Activated T-helper 2 cell treated with anti-CD3 and anti-CD28 coated beads, Interferon-gamma antibody, Interleukin-2, Interleukin-4, amounts not matched to agents 10 μg/mL and 5 μg/mL and 100 μg/mL, durations not matched to agents 14 hours and 24 hours and 36 hours (primary cell): ENCODE measurements at regions not wholly inside any gene's neighbourhood (a gene's known extent, or its start where the extent isn't known, plus 50 kb on each side); places are given as distances from the start of the nearest gene placed in this dataset.

Source experiments
- DNase-seq: peaks from one replicate; pipeline ENCODE4 v3.0.0; 2021; ENCODE audit warnings: low spot score
- H3K27ac Mint-ChIP-seq: one replicate; pipeline ENCODE4 v1.8.0; 2021; ENCODE audit warnings: mixed read lengths
- H3K27me3 Mint-ChIP-seq: one replicate; pipeline ENCODE4 v1.8.0; 2021; ENCODE audit warnings: low read depth, mixed read lengths
- H3K36me3 Mint-ChIP-seq: one replicate; pipeline ENCODE4 v1.8.0; 2021; ENCODE audit warnings: low read depth, mixed read lengths
- H3K4me1 Mint-ChIP-seq: one replicate; pipeline ENCODE4 v1.8.0; 2021; ENCODE audit warnings: low read depth, mixed read lengths
- H3K4me3 Mint-ChIP-seq: one replicate; pipeline ENCODE4 v1.8.0; 2021; ENCODE audit warnings: low read depth, mild to moderate bottlenecking, moderate library complexity, mixed read lengths
- H3K9me3 Mint-ChIP-seq: one replicate; pipeline ENCODE4 v1.8.0; 2021; ENCODE audit warnings: mixed read lengths
- intact Hi-C: fragments of 100-400 bp; cut with micrococcal nuclease; formaldehyde crosslinking; loops from one replicate; pipeline ENCODE4 v1.15.1; 2023

- no peak overlapping the region for H3K27ac Mint-ChIP-seq
- no peak overlapping the region for H3K4me3 Mint-ChIP-seq
- DNase-seq, result no peak
- H3K27me3 Mint-ChIP-seq, result no peaks in the 10 kb centered on the region
- H3K9me3 Mint-ChIP-seq, result no peaks in the 10 kb centered on the region
- no peaks in the 10 kb centered on the region for H3K36me3 Mint-ChIP-seq
- intact Hi-C loops, result no loop called here
- no peaks in the 10 kb centered on the region for H3K4me1 Mint-ChIP-seq
Observed at GRCh38 chr1:232403017-232403714, 226.8 kb downstream of the SIPA1L2 start.

- no peak for DNase-seq
- Mint-ChIP-seq H3K27me3 (no peaks in the 10 kb centered on the region), H3K9me3 (no peaks in the 10 kb centered on the region), H3K27ac (no peak overlapping the region), H3K4me1 (no peaks in the 10 kb centered on the region), H3K36me3 (no peaks in the 10 kb centered on the region), H3K4me3 (no peak overlapping the region)
- intact Hi-C loops, result no loop called here
Observed at GRCh38 chr1:232398823-232399222, 231.1 kb downstream of the SIPA1L2 start.

- intact Hi-C loops, result no loop called here
Observed at GRCh38 chr1:232393444-232394146, 236.3 kb downstream of the SIPA1L2 start.

GRCh38 chr1:232393010-232393409, 236.9 kb downstream of the SIPA1L2 start:
- H3K4me3 Mint-ChIP-seq, result no peak overlapping the region
- no peaks in the 10 kb centered on the region for H3K4me1 Mint-ChIP-seq
- no peak overlapping the region for H3K27ac Mint-ChIP-seq
- H3K27me3 Mint-ChIP-seq, result peaks cover 2% of the 10 kb centered on the region
- no peaks in the 10 kb centered on the region for H3K36me3 Mint-ChIP-seq
- no peaks in the 10 kb centered on the region for H3K9me3 Mint-ChIP-seq
- intact Hi-C loops, result no loop called here
- DNase-seq, result no peak

More at GRCh38 chr1:232393444-232394146, 236.3 kb downstream of the SIPA1L2 start:
- peaks cover 2% of the 10 kb centered on the region for H3K27me3 Mint-ChIP-seq
- no peaks in the 10 kb centered on the region for H3K9me3 Mint-ChIP-seq
- no peaks in the 10 kb centered on the region for H3K36me3 Mint-ChIP-seq
- DNase-seq, result no peak
- no peak overlapping the region for H3K27ac Mint-ChIP-seq
- no peaks in the 10 kb centered on the region for H3K4me1 Mint-ChIP-seq
- H3K4me3 Mint-ChIP-seq, result no peak overlapping the region

- peaks cover 2% of the 10 kb centered on the region for H3K27me3 Mint-ChIP-seq
- no peaks in the 10 kb centered on the region for H3K4me1 Mint-ChIP-seq
- no peak overlapping the region for H3K4me3 Mint-ChIP-seq
- H3K9me3 Mint-ChIP-seq, result no peaks in the 10 kb centered on the region
- no peaks in the 10 kb centered on the region for H3K36me3 Mint-ChIP-seq
- no peak for DNase-seq
- no peak overlapping the region for H3K27ac Mint-ChIP-seq
- intact Hi-C loops, result no loop called here
Observed at GRCh38 chr1:232390590-232390989, 239.3 kb downstream of the SIPA1L2 start.

- Mint-ChIP-seq H3K4me3 (no peak overlapping the region), H3K27me3 (peaks cover 2% of the 10 kb centered on the region), H3K4me1 (no peaks in the 10 kb centered on the region), H3K36me3 (no peaks in the 10 kb centered on the region), H3K27ac (no peak overlapping the region), H3K9me3 (no peaks in the 10 kb centered on the region)
- DNase-seq, result no peak
- intact Hi-C loops, result no loop called here
Observed at GRCh38 chr1:232389744-232390143, 240.2 kb downstream of the SIPA1L2 start.

GRCh38 chr1:232388363-232388762, 241.6 kb downstream of the SIPA1L2 start:
- Mint-ChIP-seq H3K27ac (no peak overlapping the region), H3K27me3 (peaks cover 2% of the 10 kb centered on the region)

GRCh38 chr1:232386721-232387510, 243.0 kb downstream of the SIPA1L2 start:
- no peak overlapping the region for H3K4me3 Mint-ChIP-seq
- no peaks in the 10 kb centered on the region for H3K9me3 Mint-ChIP-seq
- peaks cover 2% of the 10 kb centered on the region for H3K27me3 Mint-ChIP-seq
- H3K36me3 Mint-ChIP-seq, result no peaks in the 10 kb centered on the region
- H3K27ac Mint-ChIP-seq, result no peak overlapping the region
- intact Hi-C loops, result no loop called here
- H3K4me1 Mint-ChIP-seq, result no peaks in the 10 kb centered on the region
- no peak for DNase-seq

More at GRCh38 chr1:232388363-232388762, 241.6 kb downstream of the SIPA1L2 start:
- Mint-ChIP-seq H3K4me3 (no peak overlapping the region), H3K4me1 (no peaks in the 10 kb centered on the region), H3K9me3 (no peaks in the 10 kb centered on the region), H3K36me3 (no peaks in the 10 kb centered on the region)
- no peak for DNase-seq
- intact Hi-C loops, result no loop called here

- H3K27me3 Mint-ChIP-seq, result peaks cover 7% of the 10 kb centered on the region
- no peak overlapping the region for H3K4me3 Mint-ChIP-seq
- H3K36me3 Mint-ChIP-seq, result no peaks in the 10 kb centered on the region
- no peaks in the 10 kb centered on the region for H3K9me3 Mint-ChIP-seq
- H3K4me1 Mint-ChIP-seq, result no peaks in the 10 kb centered on the region
- intact Hi-C loops, result no loop called here
- DNase-seq, result no peak
- H3K27ac Mint-ChIP-seq, result no peak overlapping the region
Observed at GRCh38 chr1:232386294-232386693, 243.6 kb downstream of the SIPA1L2 start.

GRCh38 chr1:232385221-232385620, 244.7 kb downstream of the SIPA1L2 start:
- DNase-seq, result no peak
- Mint-ChIP-seq H3K27ac (no peak overlapping the region), H3K36me3 (no peaks in the 10 kb centered on the region), H3K4me1 (no peaks in the 10 kb centered on the region), H3K4me3 (no peak overlapping the region), H3K9me3 (no peaks in the 10 kb centered on the region), H3K27me3 (peaks cover 5% of the 10 kb centered on the region)
- intact Hi-C loops, result no loop called here

- H3K27me3 Mint-ChIP-seq, result peaks cover 5% of the 10 kb centered on the region
- DNase-seq, result no peak
- no peak overlapping the region for H3K4me3 Mint-ChIP-seq
- intact Hi-C loops, result no loop called here
- H3K36me3 Mint-ChIP-seq, result no peaks in the 10 kb centered on the region
- no peak overlapping the region for H3K27ac Mint-ChIP-seq
- no peaks in the 10 kb centered on the region for H3K4me1 Mint-ChIP-seq
- no peaks in the 10 kb centered on the region for H3K9me3 Mint-ChIP-seq
Observed at GRCh38 chr1:232384171-232384883, 245.6 kb downstream of the SIPA1L2 start.

- intact Hi-C loops, result no loop called here
- H3K27ac Mint-ChIP-seq, result no peak overlapping the region
- H3K4me3 Mint-ChIP-seq, result no peak overlapping the region
- no peaks in the 10 kb centered on the region for H3K4me1 Mint-ChIP-seq
- H3K27me3 Mint-ChIP-seq, result peaks cover 5% of the 10 kb centered on the region
- no peak for DNase-seq
- no peaks in the 10 kb centered on the region for H3K9me3 Mint-ChIP-seq
- H3K36me3 Mint-ChIP-seq, result no peaks in the 10 kb centered on the region
Observed at GRCh38 chr1:232383455-232384123, 246.3 kb downstream of the SIPA1L2 start.
